ENCODE measurements at regions not wholly inside any gene's neighbourhood (a gene's known extent, or its start where the extent isn't known, plus 50 kb on each side); places are given as distances from the start of the nearest gene placed in this dataset.

- Histone ChIP-seq H3F3A (replicated peaks; ENCODE audit: low read depth) (no peaks in the 10 kb centered on the region), H3K27me3 (ENCODE audit: insufficient read depth) (no peaks in the 10 kb centered on the region), H3K36me3 (ENCODE audit: insufficient read depth) (no peaks in the 10 kb centered on the region), H3K9me2 (ENCODE audit: insufficient read depth) (0 out of 2 replicates have a peak, but pooled peaks cover 12% of the 10 kb centered on the region), H3K4me3 (no peak overlapping the region), H2AFZ (no peak overlapping the region), H4K20me1 (replicated peaks; ENCODE audit: insufficient read depth) (no peaks in the 10 kb centered on the region), H3K79me2 (replicated peaks; ENCODE audit: insufficient read depth) (no peaks in the 10 kb centered on the region), H3K4me1 (ENCODE audit: insufficient read depth) (no peaks in the 10 kb centered on the region), H3K27ac (ENCODE audit: low read depth) (no peak overlapping the region), H3K4me2 (no peak overlapping the region)
- H3K4me1 Mint-ChIP-seq: no peaks in the 10 kb centered on the region
- H3K4me3 Mint-ChIP-seq: no peak overlapping the region
- no peak overlapping the region for H3K27ac Mint-ChIP-seq
- peaks cover 2% of the 10 kb centered on the region for H3K27me3 Mint-ChIP-seq (ENCODE audit: insufficient read depth, low read depth, poor library complexity)
- TF ChIP-seq CTCF (conservative IDR thresholded peaks at IDR 0.05; ENCODE audit: low read depth in 2 of 2) (no peak), STAT1 (IDR thresholded peaks at IDR 0.05; ENCODE audit: unreplicated experiment) (no peak), ZNF114 (CRISPR knock-in tag; IDR thresholded peaks at IDR 0.05) (no peak), JUNB (IDR thresholded peaks at IDR 0.05; ENCODE audit: unreplicated experiment) (no peak), REST (IDR thresholded peaks at IDR 0.05; ENCODE audit: unreplicated experiment) (no peak), ZNF331 (CRISPR knock-in tag; IDR thresholded peaks at IDR 0.05; ENCODE audit: low read depth) (no peak), NANOG (IDR thresholded peaks at IDR 0.05; ENCODE audit: borderline replicate concordance) (no peak)
- no peak for DNase-seq (ENCODE audit: low spot score)
- H3K9me3 Mint-ChIP-seq: peaks cover 5% of the 10 kb centered on the region; the same call in 2 of the 3 replicates
- no peak for ATAC-seq
- no peaks in the 10 kb centered on the region for H3K36me3 Mint-ChIP-seq (ENCODE audit: low read depth)
Observed at GRCh38 chr14:65853407-65853955, 441.0 kb downstream of the FUT8 start.

GRCh38 chr14:65854215-65854614 is 441.7 kb downstream of the FUT8 start:
- Histone ChIP-seq H3K9me2 (ENCODE audit: insufficient read depth) (0 out of 2 replicates have a peak, but pooled peaks cover 12% of the 10 kb centered on the region), H4K20me1 (replicated peaks; ENCODE audit: insufficient read depth) (no peaks in the 10 kb centered on the region), H3K4me2 (no peak overlapping the region), H3F3A (replicated peaks; ENCODE audit: low read depth) (no peaks in the 10 kb centered on the region), H3K79me2 (replicated peaks; ENCODE audit: insufficient read depth) (no peaks in the 10 kb centered on the region), H3K27me3 (ENCODE audit: insufficient read depth) (no peaks in the 10 kb centered on the region), H3K36me3 (ENCODE audit: insufficient read depth) (no peaks in the 10 kb centered on the region), H2AFZ (no peak overlapping the region), H3K4me1 (ENCODE audit: insufficient read depth) (no peaks in the 10 kb centered on the region), H3K27ac (ENCODE audit: low read depth) (no peak overlapping the region), H3K4me3 (no peak overlapping the region)
- no peak for DNase-seq (ENCODE audit: low spot score)
- no peak for ATAC-seq
- Mint-ChIP-seq H3K9me3 (peaks cover 5% of the 10 kb centered on the region), H3K4me3 (no peak overlapping the region), H3K4me1 (no peaks in the 10 kb centered on the region), H3K27ac (no peak overlapping the region), H3K36me3 (ENCODE audit: low read depth) (no peaks in the 10 kb centered on the region), H3K27me3 (ENCODE audit: insufficient read depth, low read depth, poor library complexity) (peaks cover 2% of the 10 kb centered on the region)
- no peak for TF ChIP-seq POLR2AphosphoS5 (IDR thresholded peaks at IDR 0.05; ENCODE audit: low read depth)
- TF ChIP-seq EZH2 (IDR thresholded peaks at IDR 0.05; ENCODE audit: low read depth, unreplicated experiment): no peak
- no peak for TF ChIP-seq CREB1 (CRISPR knock-in tag; IDR thresholded peaks at IDR 0.05; ENCODE audit: low read depth)
- no peak for TF ChIP-seq EZH2phosphoT487 (IDR thresholded peaks at IDR 0.05; ENCODE audit: unreplicated experiment)
- no peak for TF ChIP-seq ETS1 (IDR thresholded peaks at IDR 0.05)
